ENCODE measurements at regions not wholly inside any gene's neighbourhood (a gene's known extent, or its start where the extent isn't known, plus 50 kb on each side); places are given as distances from the start of the nearest gene placed in this dataset.

- no peak for DNase-seq
Observed at GRCh38 chr9:86893811-86894490, 53.4 kb downstream of the GAS1 start.

GRCh38 chr9:86892576-86892975 lies 54.7 kb downstream of the GAS1 start:
- DNase-seq: no peak
- TF ChIP-seq CTCF (IDR thresholded peaks at IDR 0.05; ENCODE audit: low read depth, low read length): no peak
- Histone ChIP-seq H3K36me3 (no peaks in the 10 kb centered on the region), H3K27me3 (no peaks in the 10 kb centered on the region), H3K9me3 (no peaks in the 10 kb centered on the region), H3K4me1 (no peaks in the 10 kb centered on the region), H3K4me3 (ENCODE audit: low read depth, low read length) (no peak overlapping the region)

More at GRCh38 chr9:86893811-86894490, 53.4 kb downstream of the GAS1 start:
- Histone ChIP-seq H3K36me3 (no peaks in the 10 kb centered on the region), H3K4me1 (no peaks in the 10 kb centered on the region), H3K9me3 (no peaks in the 10 kb centered on the region), H3K4me3 (ENCODE audit: low read depth, low read length) (no peak overlapping the region), H3K27me3 (no peaks in the 10 kb centered on the region)
- TF ChIP-seq CTCF (IDR thresholded peaks at IDR 0.05; ENCODE audit: low read depth, low read length): no peak

GRCh38 chr9:86891886-86892437 lies 55.3 kb downstream of the GAS1 start:
- no peak for DNase-seq
- H3K4me3 ChIP-seq (ENCODE audit: low read depth, low read length): no peak overlapping the region
- no peaks in the 10 kb centered on the region for H3K36me3 ChIP-seq
- no peaks in the 10 kb centered on the region for H3K27me3 ChIP-seq
- H3K4me1 ChIP-seq: no peaks in the 10 kb centered on the region
- TF ChIP-seq CTCF (IDR thresholded peaks at IDR 0.05; ENCODE audit: low read depth, low read length): no peak
- no peaks in the 10 kb centered on the region for H3K9me3 ChIP-seq

- no peaks in the 10 kb centered on the region for H3K27me3 ChIP-seq
- no peak for TF ChIP-seq CTCF (IDR thresholded peaks at IDR 0.05; ENCODE audit: low read depth, low read length)
- no peaks in the 10 kb centered on the region for H3K9me3 ChIP-seq
- H3K4me1 ChIP-seq: no peaks in the 10 kb centered on the region
- no peak for DNase-seq
- H3K36me3 ChIP-seq: no peaks in the 10 kb centered on the region
- no peak overlapping the region for H3K4me3 ChIP-seq (ENCODE audit: low read depth, low read length)
Observed at GRCh38 chr9:86891091-86891490, 56.2 kb downstream of the GAS1 start.

- no peak for TF ChIP-seq CTCF (IDR thresholded peaks at IDR 0.05; ENCODE audit: low read depth, low read length)
Observed at GRCh38 chr9:86885232-86885631, 62.1 kb downstream of the GAS1 start.

GRCh38 chr9:86876621-86877196 lies 70.6 kb downstream of the GAS1 start:
- no peak for DNase-seq
- H3K36me3 ChIP-seq: no peaks in the 10 kb centered on the region
- no peaks in the 10 kb centered on the region for H3K4me1 ChIP-seq
- no peak for TF ChIP-seq CTCF (IDR thresholded peaks at IDR 0.05; ENCODE audit: low read depth, low read length)
- no peak overlapping the region for H3K4me3 ChIP-seq (ENCODE audit: low read depth, low read length)
- no peaks in the 10 kb centered on the region; the same call in 1 of the 2 replicates for H3K27me3 ChIP-seq
- no peaks in the 10 kb centered on the region for H3K9me3 ChIP-seq

More at GRCh38 chr9:86885232-86885631, 62.1 kb downstream of the GAS1 start:
- no peak for DNase-seq
- Histone ChIP-seq H3K4me1 (no peaks in the 10 kb centered on the region), H3K36me3 (no peaks in the 10 kb centered on the region), H3K27me3 (no peaks in the 10 kb centered on the region; the same call in 1 of the 2 replicates), H3K4me3 (ENCODE audit: low read depth, low read length) (no peak overlapping the region), H3K9me3 (no peaks in the 10 kb centered on the region)
